Adrenal gland (tissue), 9 donors: ENCODE measurements at regions not wholly inside any gene's neighbourhood (a gene's known extent, or its start where the extent isn't known, plus 50 kb on each side); places are given as distances from the start of the nearest gene placed in this dataset.

Experiments
- DNase-seq, 7 donors: peaks; one replicate each; pipeline ENCODE4 v3.0.0-alpha.2; 2019 to 2020
- H3K27ac ChIP-seq, 5 donors: fragments of 200-600 bp; sonication (generic) in 4 of 5; 1 replicate in 3 of 5; 2 replicates in 2 of 5; pipeline versions ENCODE4 v1.5.1 to v1.8.0; 2016 to 2020; ENCODE audit warnings: mild to moderate bottlenecking in 1 of 5
- H3K27me3 ChIP-seq: fragments of 200-600 bp; 2 replicates; pipeline ENCODE4 v1.8.0; 2021
- H3K36me3 ChIP-seq, 2 donors: fragments of 200-600 bp; replicated peaks in 1 of 2; 1 replicate in 1 of 2; 2 replicates in 1 of 2; pipeline versions ENCODE4 v1.5.1 to v1.8.0; 2018 to 2022
- H3K4me1 ChIP-seq, 2 donors: fragments of 200-600 bp; replicated peaks in 1 of 2; 1 replicate in 1 of 2; 2 replicates in 1 of 2; pipeline versions ENCODE4 v1.5.1 to v1.8.0; 2018 to 2021
- H3K4me3 ChIP-seq, 4 donors: fragments of 200-600 bp; sonication (generic) in 3 of 4; one replicate each; pipeline ENCODE4 v1.5.1; 2016 to 2018
- H3K9me3 ChIP-seq, 3 donors: fragments of 200-600 bp; sonication (generic) in 1 of 3; replicated peaks in 1 of 3; 1 replicate in 2 of 3; 2 replicates in 1 of 3; pipeline versions ENCODE4 v1.5.1 to v1.8.0; 2016 to 2021
- CTCF ChIP-seq, 6 experiments: fragments of 450-650 bp in 4 of 6; fragments of 200-600 bp in 2 of 6; sonication (generic) in 1 of 6; IDR thresholded peaks; 1 replicate in 5 of 6; 2 replicates in 1 of 6; pipeline versions ENCODE4 v1.5.1 to v1.8.0; 2016 to 2021; ENCODE audit warnings: antibody characterized with exemption in 6 of 6, mild to moderate bottlenecking in 2 of 6, moderate library complexity in 1 of 6
- POLR2A ChIP-seq, 2 donors: fragments of 450-650 bp; IDR thresholded peaks; one replicate each; pipeline ENCODE4 v1.6.1; 2017; ENCODE audit warnings: antibody characterized with exemption in 2 of 2, mild to moderate bottlenecking in 2 of 2, moderate library complexity in 1 of 2
- WGBS, 4 donors: extraction: QIAGEN DNeasy Blood & Tissue Kit in 2 of 4; methylation state at CpG; one replicate each; pipeline versions ENCODE4 v1.1.5 to v1.1.7; 2013 to 2017; 5-methylcytosine and 5-hydroxymethylcytosine counted together
- intact Hi-C, 2 donors: fragments of 100-400 bp; cut with DNase I; formaldehyde crosslinking; loops; one replicate each; pipeline versions ENCODE4 v1.14.1 to v1.15.0; 2022 to 2023
- donor health status: healthy with polysubstance abuse.
- donor health status: Bipolar disorder and iron deficiency.
- donor health status: DM: yes; HTN: yes; CAD: no.
- donor health status: DM: no; HTN: no; CAD: no.
- donor health status: DM: no; HTN: no; CAD: no.

- Histone ChIP-seq H3K27me3 (no peaks in the 10 kb centered on the region), H3K4me1 (no peaks in the 10 kb centered on the region), H3K36me3 (no peaks in the 10 kb centered on the region), H3K4me3 (no peak overlapping the region), H3K27ac (no peak overlapping the region), H3K9me3 (no peaks in the 10 kb centered on the region)
- no peak for DNase-seq
- no peak for TF ChIP-seq POLR2A (IDR thresholded peaks at IDR 0.05)
- TF ChIP-seq CTCF (IDR thresholded peaks at IDR 0.05) = no peak
- intact Hi-C loops = no loop called here
- 60 to 69% (median 64%) methylated on average over 3 of the region's 3 CpGs for WGBS, 4 donors
Observed at GRCh38 chr7:34361663-34362250, 296.3 kb upstream of the NPSR1 start.

GRCh38 chr7:34362621-34363020 lies 295.4 kb upstream of the NPSR1 start:
- H3K4me1 ChIP-seq = no peaks in the 10 kb centered on the region
- WGBS, 4 donors = 63 to 75% (median 68%) methylated on average over 2 of the region's 2 CpGs
- H3K27ac ChIP-seq = no peak overlapping the region
- no peak for DNase-seq
- no peak for TF ChIP-seq POLR2A (IDR thresholded peaks at IDR 0.05)
- TF ChIP-seq CTCF (IDR thresholded peaks at IDR 0.05) = no peak
- no peaks in the 10 kb centered on the region for H3K36me3 ChIP-seq
- no peaks in the 10 kb centered on the region for H3K9me3 ChIP-seq
- intact Hi-C loops = no loop called here
- no peaks in the 10 kb centered on the region for H3K27me3 ChIP-seq
- no peak overlapping the region for H3K4me3 ChIP-seq

GRCh38 chr7:34364130-34364529 lies 293.9 kb upstream of the NPSR1 start:
- intact Hi-C loops = no loop called here
- no peak for DNase-seq
- H3K9me3 ChIP-seq = no peaks in the 10 kb centered on the region
- H3K4me1 ChIP-seq = no peaks in the 10 kb centered on the region
- no peaks in the 10 kb centered on the region for H3K36me3 ChIP-seq
- H3K27me3 ChIP-seq = no peaks in the 10 kb centered on the region
- no peak overlapping the region for H3K27ac ChIP-seq
- 50 to 74% (median 61%) methylated on average over 2 of the region's 2 CpGs for WGBS, 4 donors
- H3K4me3 ChIP-seq = no peak overlapping the region
- TF ChIP-seq POLR2A (IDR thresholded peaks at IDR 0.05) (no peak), CTCF (IDR thresholded peaks at IDR 0.05) (no peak)

GRCh38 chr7:34365011-34365410 lies 293.0 kb upstream of the NPSR1 start:
- DNase-seq = no peak
- H3K27ac ChIP-seq = no peak overlapping the region
- intact Hi-C loops = no loop called here
- H3K9me3 ChIP-seq = no peaks in the 10 kb centered on the region
- H3K4me1 ChIP-seq = no peaks in the 10 kb centered on the region
- TF ChIP-seq CTCF (IDR thresholded peaks at IDR 0.05) (no peak), POLR2A (IDR thresholded peaks at IDR 0.05) (no peak)
- 73 to 88% (median 80%) methylated on average over 1 of the region's 1 CpG for WGBS, 4 donors
- no peak overlapping the region for H3K4me3 ChIP-seq
- H3K36me3 ChIP-seq = no peaks in the 10 kb centered on the region
- H3K27me3 ChIP-seq = no peaks in the 10 kb centered on the region
